Muscle of back (tissue), 3 donors: ENCODE measurements at regions not wholly inside any gene's neighbourhood (a gene's known extent, or its start where the extent isn't known, plus 50 kb on each side); places are given as distances from the start of the nearest gene placed in this dataset.
"Not testable (repeated sequence)": the region's sequence is repeated elsewhere in the genome, so short reads cannot be mapped to it uniquely, and the experiment has no call there.

Source experiments
- DNase-seq, 3 donors: peaks; one replicate each; pipeline versions ENCODE4 v3.0.0 to v3.0.0-alpha.2; 2013

DNA sequence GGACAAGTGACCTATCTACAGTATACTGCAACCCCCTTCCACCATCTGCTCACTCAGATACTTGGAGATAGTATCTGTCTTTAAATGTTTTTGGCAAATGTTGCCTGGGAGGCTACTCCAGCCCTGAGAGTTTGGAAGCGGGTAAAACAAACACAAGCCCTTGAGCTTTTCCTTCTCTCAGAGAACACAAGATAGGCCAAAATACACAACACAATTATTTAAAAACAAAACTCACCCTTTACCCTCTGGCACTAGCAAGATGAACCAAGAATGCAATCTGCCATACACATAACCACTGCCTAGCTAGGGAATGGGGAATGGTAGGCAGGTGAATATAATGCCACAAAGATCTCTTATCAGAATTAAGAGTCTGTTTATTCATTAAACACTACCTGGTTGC is 324.7 kb upstream of the FAM47C start:
- no peak for DNase-seq

GRCh38 chrX:36684053-36684452 is 324.1 kb upstream of the FAM47C start:
- no peak for DNase-seq

GRCh38 chrX:36721990-36722389 is 286.2 kb upstream of the FAM47C start:
- no peak for DNase-seq

DNA sequence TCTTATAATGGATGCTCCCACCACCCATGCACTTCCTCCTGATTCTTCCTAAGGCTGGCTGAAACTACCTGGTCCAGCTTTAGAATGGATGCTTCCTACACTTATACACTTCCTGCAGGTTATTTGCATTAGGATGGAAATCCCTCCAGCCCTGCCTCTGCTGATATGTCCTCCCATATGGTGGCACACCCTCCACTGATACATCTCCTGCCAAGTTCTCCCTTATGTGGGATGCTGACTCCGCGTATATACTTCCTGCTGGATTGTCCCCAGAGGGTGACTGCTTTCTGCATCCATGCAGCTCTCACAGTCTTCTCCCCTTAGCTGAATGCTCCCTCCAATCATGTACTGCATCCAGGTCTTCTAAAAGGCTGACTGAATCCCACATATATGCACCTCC is 254.6 kb upstream of the FAM47C start:
- DNase-seq = no peak

DNA sequence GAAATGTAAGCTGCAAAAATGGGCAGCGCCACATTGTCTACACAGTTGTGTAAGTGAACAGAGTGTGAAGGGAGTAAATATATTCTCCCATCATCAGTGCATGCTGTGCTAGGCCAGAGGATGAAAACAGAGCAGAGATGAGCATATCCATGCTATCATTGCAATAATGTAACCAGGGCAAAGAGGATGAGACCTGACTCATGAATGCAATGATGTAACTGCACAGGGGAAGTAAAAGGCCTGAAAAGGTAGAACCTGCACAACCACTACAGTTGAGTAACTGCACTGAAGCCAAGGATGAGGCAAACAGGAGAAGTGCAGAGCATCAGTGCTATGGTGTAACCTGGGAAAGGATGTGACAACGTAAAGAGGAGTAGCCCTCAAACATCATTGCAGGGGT is 220.4 kb upstream of the FAM47C start:
- DNase-seq = no peak

- DNase-seq = no peak
Measured at GRCh38 chrX:36803151-36803550, 205.0 kb upstream of the FAM47C start.

GRCh38 chrX:36804066-36804465 is 204.1 kb upstream of the FAM47C start:
- DNase-seq = no peak

DNA sequence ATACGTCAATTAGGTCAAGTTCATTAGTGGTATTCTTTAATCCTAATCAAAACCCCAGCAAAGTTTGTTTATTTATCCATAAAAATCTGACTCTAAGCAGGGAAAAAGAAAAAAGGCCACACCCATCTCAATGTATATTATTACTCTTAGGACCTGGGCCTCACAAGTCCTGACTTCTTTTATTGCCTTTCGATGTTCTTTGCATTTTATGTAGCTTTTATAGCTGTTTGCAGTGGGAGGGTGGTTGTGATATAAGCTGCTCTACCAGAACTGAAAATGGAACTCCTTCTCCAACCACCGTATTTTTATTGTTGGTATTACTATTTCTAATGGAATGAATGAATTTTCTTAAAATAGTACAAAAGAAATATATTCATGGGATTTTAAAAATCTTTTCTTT is 163.3 kb upstream of the FAM47C start:
- no peak for DNase-seq

GRCh38 chrX:36847496-36847895 is 160.7 kb upstream of the FAM47C start:
- DNase-seq = no peak

GRCh38 chrX:36849407-36849806 is 158.8 kb upstream of the FAM47C start:
- DNase-seq = no peak

DNA sequence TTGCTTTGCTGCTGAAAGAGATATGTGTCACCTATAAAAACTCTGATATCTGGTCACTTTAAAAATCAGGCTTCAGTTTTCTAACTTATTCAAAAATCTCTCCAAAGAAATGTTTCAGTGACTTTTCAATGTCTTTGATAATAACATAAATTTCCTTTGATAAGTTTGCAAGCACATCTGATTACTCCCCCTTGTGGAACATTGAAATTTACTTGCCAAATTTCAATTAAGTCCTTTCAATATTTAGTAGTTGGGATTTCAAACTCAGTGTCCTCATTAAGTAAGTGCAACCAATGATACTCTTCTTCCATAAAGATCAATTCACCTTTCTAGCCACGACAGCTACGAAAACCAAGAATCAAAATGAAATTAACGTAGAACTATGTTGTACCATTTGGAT is 151.3 kb upstream of the FAM47C start:
- DNase-seq = no peak

- no peak for DNase-seq
Measured at GRCh38 chrX:36859231-36859630, 148.9 kb upstream of the FAM47C start.

GRCh38 chrX:36861601-36862000 is 146.6 kb upstream of the FAM47C start:
- DNase-seq = no peak

DNA sequence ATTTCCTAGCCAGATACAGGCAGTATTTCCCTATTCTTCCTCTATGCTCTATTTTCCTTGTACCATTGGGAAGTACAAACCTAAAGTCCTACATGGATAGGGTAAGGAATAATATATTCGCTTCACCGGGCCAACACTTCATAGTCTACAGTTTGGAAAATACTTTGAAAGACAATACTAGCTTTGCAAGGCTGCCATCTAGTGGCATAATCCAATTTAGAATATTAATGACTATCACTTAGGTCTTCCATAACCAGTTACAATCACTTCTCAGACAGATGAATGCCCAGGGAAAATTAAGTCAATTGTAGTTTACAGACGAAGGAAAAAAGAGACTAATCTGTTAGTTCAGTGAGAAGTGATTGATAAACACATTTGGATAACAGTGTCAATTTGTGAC is 141.0 kb upstream of the FAM47C start:
- peak; percentile 3 to 44 (median 27) for DNase-seq

DNA sequence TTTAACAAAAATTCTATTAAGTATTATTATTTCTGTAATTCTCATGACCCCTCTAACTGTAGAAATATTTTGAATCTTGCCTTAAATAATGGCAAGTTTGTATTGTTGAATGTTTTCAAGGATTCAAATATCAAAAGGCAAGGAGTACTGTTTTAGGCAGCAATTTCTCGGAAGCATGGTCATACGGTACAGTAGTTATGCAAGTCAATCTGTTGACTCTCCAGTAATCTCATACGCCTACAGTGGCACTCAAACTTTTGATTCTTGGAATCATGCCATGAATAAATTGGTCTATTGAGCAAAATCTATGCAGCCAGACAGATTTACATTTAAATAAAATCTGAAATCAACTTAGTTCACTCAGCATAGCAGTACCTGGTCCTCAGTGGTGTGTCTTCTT is 139.6 kb upstream of the FAM47C start:
- no peak for DNase-seq

- no peak for DNase-seq
Measured at GRCh38 chrX:36869457-36869856, 138.7 kb upstream of the FAM47C start.

DNA sequence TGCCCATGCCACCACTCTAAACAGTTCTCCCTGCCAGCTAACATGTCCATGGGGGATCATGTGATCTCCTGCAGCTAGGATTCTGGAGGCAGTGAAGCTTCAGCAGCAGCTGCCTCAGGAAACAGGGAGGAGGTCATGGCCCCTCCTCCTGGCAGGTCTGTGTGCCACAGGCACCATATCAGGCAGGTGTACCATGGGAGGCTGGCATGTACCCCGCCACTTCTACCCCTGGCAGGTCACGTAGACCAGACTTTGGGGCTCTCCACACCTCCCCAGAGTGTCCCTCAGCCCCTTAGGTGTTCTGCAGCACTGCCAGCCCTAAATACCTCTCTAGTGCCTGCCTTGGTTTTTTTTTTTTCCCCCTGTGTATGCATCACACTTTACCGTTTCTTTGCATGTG is 110.5 kb upstream of the FAM47C start:
- no peak for DNase-seq

DNA sequence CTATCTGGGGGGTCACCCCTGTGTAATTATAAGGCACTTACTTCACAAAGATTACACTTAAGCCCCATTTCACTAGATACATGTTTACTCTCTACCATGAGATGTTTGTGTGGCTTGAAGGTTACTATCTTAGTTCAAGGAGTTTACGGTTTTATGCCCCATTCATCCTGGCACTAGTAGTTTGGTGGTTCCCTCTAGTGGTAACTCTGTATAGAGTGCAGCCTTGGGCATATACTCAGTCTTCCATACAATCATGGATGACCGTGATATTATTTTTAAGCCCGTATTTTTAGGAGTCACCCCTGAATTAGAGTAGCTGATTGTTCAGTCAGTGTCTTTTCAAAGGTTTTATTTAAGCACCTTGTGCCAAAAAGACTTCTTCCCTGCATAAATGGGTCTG is 109.9 kb upstream of the FAM47C start:
- no peak for DNase-seq

GRCh38 chrX:36904561-36904960 is 103.6 kb upstream of the FAM47C start:
- DNase-seq = not testable (repeated sequence)

- peak in 1 of 3 donors; percentile 22 for DNase-seq
Measured at GRCh38 chrX:36908801-36909675, 99.1 kb upstream of the FAM47C start.

- peak in 1 of 3 donors; percentile 13 for DNase-seq
Measured at GRCh38 chrX:36909676-36910030, 98.5 kb upstream of the FAM47C start.

GRCh38 chrX:36913551-36913950 is 94.6 kb upstream of the FAM47C start:
- DNase-seq = no peak

DNA sequence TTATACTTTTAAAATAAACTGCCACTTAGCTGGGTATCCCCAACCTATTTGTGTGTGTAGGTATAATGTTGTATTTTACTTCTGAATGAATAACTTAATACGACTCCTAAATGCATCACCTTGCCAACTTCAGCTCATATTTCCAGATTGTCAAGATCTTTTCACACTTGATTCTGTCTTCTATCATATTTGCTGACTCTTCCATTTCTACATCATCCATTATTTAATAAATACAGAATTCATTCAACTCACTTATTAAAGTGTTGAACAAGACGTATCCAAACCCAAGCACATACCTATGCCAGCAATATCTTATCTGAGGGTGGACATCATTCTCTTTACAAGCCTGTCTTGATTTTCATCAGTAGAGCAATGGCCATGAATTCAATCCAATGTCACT is 91.2 kb upstream of the FAM47C start:
- DNase-seq = no peak

GRCh38 chrX:36927712-36928111 is 80.5 kb upstream of the FAM47C start:
- no peak for DNase-seq
